ENCODE measurements at regions not wholly inside any gene's neighbourhood (a gene's known extent, or its start where the extent isn't known, plus 50 kb on each side); places are given as distances from the start of the nearest gene placed in this dataset.
"Not testable (repeated sequence)": the region's sequence is repeated elsewhere in the genome, so short reads cannot be mapped to it uniquely, and the experiment has no call there.

GRCh38 chr5:37915097-37915736, 75.4 kb upstream of the GDNF start:
- DNase-seq (ENCODE audit: low read depth in 3 of 3), result no peak

GRCh38 chr5:37909610-37910266, 69.9 kb upstream of the GDNF start:
- not testable (repeated sequence) for DNase-seq (ENCODE audit: low read depth in 3 of 3)

- DNase-seq (ENCODE audit: low read depth in 3 of 3), result no peak
These were observed 66.6 kb upstream of the GDNF start for GRCh38 chr5:37906416-37906815.

DNA sequence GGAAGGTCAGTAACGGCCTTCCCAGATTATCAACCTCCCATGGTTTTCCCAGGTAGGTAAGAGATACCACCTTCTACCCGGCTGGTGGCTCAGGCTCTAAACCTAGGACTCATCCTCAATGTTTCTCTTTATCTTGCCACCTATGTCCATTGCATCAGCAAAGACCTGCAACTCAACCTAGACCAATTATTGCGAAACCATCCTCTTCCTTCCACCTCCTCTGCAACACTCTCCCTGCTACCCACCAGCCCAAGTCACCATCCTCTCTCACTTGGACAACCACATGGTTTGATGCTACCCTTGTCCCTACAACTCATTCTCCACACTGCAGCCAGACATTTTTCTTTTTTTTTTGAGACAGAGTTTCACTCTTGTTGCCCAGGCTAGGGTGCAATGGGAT, 65.4 kb upstream of the GDNF start:
- DNase-seq (ENCODE audit: low read depth in 3 of 3), result no peak

DNA sequence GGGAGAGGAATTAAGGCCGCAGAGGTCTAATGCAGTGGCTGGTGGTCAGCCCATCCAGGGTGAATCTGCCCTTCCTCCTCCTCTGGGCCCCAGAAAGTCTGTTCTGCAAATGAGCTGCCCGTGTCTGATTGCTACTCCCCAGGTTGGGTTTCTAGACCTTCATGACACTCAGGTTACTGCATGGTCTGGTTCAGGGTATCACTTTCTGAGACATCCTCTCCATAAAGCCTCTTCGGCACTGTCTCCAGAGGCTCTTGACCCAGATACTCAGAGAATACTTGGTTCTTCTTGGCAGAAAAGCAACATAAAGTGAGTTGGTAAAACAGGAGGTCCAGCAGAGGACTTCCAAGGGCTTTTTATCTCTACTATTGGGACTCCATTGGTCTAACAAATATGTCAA, 62.5 kb upstream of the GDNF start:
- DNase-seq (ENCODE audit: low read depth in 3 of 3), result no peak

DNA sequence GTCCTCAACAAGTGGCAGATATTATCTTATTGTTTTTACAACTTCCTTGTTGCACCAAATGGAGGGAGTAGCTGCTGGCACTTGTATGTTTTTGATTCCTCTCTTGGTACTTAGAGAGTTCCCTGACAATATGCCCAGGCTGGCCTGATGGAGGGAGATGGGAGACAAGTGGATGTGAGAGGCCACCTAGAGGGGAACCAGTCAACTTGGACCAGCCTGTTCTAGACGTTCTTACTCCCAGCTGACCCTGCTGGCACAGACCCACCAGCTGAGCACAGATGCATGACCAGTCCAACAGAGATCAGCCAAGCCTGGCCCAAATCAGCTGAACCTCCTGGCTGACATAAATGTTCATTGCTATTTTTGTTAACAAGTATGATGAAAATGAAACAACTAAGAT, 60.9 kb upstream of the GDNF start:
- DNase-seq (ENCODE audit: low read depth in 3 of 3), result no peak

DNA sequence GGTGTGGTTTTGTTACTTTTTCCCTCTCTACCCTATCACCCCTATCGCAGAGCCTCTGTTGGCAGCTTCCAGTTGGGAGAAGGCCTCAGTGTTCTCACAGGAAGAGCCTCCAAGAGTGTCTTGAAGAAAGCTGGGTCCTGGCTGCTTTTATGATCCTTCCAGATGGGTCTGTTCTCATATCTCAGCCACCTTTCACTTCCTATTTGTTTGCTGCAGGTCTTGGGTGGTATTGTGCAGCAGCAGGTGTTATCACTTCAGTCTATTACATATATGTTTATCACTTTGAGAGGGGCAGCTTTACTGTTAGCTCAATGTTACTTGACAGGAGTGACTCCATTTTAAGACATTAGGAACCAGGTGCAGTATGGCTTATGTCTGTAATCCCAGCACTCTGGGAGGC, 59.2 kb upstream of the GDNF start:
- no peak for DNase-seq (ENCODE audit: low read depth in 3 of 3)

DNA sequence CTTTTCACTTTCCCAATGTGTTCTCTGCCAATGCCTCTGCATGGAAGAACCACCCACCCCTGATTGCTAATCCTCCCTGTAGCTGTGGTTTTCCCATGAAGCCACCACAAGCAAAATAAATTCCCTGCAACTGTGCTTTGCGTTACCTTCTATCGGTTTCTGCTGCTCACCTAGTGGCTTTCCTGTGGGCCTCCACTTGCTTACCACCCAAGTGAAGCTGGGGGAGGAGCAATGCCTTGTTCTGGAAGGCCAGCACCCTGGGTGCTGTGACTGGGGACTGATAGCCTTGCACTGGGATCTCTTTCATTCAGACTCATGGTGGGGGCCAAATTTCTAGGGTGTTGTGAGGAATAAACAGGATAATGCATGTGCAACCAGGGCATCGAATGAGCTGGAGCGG, 56.3 kb upstream of the GDNF start:
- no peak for DNase-seq (ENCODE audit: low read depth in 3 of 3)

DNA sequence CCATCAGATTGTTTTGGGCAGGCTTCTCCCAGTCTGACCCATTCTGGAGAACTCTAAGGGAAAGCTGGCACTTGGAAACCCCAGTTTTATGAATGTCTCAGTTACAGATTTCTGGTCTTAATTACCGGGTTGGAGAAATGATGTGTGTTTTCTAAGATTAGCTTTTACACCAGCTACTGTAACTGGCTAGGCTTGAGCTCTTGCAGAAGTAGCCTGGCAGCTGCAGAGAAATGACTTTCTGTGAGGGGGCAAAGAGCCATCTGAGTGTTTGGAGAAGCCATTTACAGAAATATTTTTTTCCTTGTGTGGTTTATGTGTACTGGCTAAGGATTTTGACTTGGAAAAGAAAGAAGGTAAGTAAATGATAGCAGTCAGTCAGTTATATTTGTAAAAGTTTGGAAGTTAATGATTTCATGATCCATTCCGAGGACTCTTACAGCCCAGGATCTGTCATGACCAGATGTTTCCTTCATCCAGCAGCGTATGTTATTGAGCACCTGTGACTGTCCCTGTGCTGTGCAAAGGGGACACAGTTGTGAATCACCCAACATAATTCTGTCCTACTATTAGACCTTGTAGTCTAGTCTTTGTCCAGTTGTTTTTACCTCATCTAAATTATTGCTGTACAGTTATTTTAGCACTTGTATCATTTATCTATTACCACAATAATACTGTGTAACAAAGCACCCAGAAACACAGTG, 53.7 kb upstream of the GDNF start:
- DNase-seq (ENCODE audit: low read depth in 3 of 3), result no peak

- no peak for DNase-seq (ENCODE audit: low read depth in 3 of 3)
These were observed 52.7 kb upstream of the GDNF start for GRCh38 chr5:37892586-37892985.

DNA sequence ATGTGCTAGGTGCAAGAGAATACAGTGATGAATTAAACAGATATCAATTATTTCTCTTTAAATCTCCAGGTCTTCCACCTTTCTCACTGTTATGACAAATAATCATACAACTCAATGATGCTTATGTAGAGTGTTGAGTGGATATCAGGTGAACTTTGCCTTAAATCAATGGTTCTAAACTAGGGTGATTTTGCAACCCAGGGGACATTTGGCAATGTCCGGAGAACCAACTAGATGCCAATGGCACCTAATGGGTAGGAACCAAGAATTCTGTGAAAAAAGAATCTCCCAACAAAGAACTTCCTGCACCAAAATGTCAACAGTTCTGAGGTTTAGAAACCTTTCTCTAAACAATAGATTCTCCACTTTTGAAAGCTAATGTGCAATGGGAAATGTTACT, 52.0 kb upstream of the GDNF start:
- DNase-seq (ENCODE audit: low read depth in 3 of 3), result no peak

DNA sequence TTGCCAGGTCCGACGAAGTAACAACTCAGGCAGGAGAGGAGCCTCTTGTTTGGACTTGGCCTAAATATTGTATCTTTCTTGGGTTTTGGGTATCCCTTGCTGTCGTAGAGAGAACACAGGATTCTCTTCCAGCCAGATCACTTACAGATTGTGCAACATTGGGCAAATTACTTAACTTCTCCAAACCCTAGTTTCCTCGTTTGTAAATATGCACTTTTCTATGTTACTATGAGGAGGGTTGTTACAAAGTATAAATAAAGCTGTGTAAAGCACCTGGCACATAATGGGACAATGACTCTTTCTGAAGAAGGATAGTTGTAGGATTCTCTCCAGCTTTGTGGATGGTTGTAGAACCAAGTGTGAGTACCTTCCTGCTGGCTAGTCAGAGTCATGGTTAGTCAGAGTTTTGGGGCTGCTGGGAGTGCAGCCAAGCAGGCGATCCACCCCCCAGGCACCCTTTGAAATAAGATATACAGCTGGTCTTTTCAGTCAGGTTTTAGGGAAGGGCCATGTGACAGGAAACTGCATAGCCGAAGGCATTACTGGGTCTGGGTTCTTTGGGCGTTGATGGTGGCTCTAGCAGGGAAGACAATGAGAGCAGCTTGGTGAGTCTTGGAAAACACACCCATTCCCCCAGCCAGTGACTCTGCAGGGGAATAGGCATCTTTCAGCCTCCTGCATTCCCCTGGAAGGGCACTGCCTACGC, 49.9 kb upstream of the GDNF start:
- no peak for DNase-seq (ENCODE audit: low read depth in 3 of 3)
